ENCODE measurements at regions not wholly inside any gene's neighbourhood (a gene's known extent, or its start where the extent isn't known, plus 50 kb on each side); places are given as distances from the start of the nearest gene placed in this dataset.

DNA sequence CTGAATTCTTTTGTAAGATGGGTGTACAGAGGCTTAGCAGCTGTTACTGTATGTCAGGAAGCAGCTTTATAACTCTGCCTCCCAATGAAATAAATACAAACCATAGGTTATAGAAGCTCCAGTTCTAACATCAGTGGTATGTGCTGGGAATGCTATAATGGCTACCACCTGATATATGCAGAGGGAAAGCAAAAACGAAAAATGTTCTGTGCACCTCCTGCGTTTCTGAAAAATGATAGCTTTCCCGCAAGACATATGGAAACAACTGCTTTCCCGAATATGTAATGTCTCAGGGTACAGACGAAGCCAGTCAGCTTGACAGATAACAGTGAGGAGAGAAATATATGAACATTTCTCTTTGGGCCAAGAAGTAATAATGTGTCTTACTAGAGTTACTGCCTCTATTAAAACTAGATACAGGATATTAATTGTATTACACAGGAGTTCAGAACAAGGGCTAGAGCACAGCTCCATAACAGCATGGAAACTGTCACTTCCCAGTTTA lies 517.0 kb upstream of the NRSN1 start:
- TF ChIP-seq, protein P1, sequence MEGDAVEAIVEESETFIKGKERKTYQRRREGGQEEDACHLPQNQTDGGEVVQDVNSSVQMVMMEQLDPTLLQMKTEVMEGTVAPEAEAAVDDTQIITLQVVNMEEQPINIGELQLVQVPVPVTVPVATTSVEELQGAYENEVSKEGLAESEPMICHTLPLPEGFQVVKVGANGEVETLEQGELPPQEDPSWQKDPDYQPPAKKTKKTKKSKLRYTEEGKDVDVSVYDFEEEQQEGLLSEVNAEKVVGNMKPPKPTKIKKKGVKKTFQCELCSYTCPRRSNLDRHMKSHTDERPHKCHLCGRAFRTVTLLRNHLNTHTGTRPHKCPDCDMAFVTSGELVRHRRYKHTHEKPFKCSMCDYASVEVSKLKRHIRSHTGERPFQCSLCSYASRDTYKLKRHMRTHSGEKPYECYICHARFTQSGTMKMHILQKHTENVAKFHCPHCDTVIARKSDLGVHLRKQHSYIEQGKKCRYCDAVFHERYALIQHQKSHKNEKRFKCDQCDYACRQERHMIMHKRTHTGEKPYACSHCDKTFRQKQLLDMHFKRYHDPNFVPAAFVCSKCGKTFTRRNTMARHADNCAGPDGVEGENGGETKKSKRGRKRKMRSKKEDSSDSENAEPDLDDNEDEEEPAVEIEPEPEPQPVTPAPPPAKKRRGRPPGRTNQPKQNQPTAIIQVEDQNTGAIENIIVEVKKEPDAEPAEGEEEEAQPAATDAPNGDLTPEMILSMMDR (IDR thresholded peaks at IDR 0.05; ENCODE audit: extremely low read depth, missing control alignments) = no peak
- no peak for DNase-seq (ENCODE audit: low spot score)

DNA sequence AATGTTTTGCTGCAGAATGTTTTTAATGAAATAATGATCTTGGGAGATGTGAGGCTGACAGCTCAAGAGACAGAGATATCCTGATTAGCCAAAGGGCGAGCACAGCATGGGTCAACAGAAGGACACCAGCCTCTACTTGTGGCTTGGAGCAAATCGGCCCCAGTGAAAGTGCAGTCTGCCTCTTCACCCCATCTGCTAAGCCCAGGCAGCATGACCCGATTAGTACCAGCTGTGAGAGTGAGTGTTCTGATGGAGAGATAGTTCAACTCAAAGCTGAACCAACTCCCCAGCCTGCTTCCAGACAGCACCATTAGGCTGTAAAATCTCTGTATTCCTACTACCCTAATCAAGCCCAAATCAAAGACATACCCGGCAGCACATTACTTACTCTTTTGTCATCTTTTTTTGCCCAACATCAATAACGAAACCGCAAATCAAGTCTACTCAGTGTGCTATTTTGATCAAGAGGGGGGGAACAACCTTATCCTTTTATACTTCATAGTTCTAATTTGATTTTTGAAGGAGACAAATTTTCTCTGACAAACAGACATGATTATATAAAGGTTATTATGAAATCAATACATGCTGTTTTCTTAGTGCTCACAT lies 514.1 kb upstream of the NRSN1 start:
- DNase-seq (ENCODE audit: low spot score) = no peak

GRCh38 chr6:23618366-23618765 lies 507.6 kb upstream of the NRSN1 start:
- TF ChIP-seq, protein P1 (IDR thresholded peaks at IDR 0.05; ENCODE audit: extremely low read depth, missing control alignments) = no peak
- DNase-seq (ENCODE audit: low spot score) = no peak

More for the DNA sequence above, 514.1 kb upstream of the NRSN1 start:
- TF ChIP-seq, protein P1 (IDR thresholded peaks at IDR 0.05; ENCODE audit: extremely low read depth, missing control alignments) = no peak

DNA sequence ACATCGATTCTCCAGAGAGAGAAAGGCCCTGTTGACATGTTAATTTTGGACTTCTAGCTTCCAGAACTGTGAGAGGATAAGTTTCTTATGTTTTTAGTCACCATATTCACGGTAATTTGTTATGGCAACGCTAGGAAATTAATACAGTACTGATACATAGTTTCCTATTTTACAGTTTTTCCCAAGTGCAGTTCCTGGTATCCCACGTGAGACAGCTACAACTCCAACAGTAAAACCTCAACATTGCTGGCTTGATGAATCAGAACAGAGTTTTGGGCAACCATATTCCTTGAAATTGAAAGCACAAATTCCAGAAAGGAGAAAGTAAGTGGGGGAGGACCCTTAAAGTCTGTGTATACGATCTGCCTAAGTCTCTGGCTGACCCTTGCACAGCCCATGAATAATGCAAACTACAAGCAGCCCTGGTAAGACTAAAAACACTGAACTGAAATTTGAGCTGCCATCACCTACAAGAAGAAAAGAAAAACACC lies 505.1 kb upstream of the NRSN1 start:
- TF ChIP-seq, protein P1 (IDR thresholded peaks at IDR 0.05; ENCODE audit: extremely low read depth, missing control alignments) = no peak
- no peak for DNase-seq (ENCODE audit: low spot score)

DNA sequence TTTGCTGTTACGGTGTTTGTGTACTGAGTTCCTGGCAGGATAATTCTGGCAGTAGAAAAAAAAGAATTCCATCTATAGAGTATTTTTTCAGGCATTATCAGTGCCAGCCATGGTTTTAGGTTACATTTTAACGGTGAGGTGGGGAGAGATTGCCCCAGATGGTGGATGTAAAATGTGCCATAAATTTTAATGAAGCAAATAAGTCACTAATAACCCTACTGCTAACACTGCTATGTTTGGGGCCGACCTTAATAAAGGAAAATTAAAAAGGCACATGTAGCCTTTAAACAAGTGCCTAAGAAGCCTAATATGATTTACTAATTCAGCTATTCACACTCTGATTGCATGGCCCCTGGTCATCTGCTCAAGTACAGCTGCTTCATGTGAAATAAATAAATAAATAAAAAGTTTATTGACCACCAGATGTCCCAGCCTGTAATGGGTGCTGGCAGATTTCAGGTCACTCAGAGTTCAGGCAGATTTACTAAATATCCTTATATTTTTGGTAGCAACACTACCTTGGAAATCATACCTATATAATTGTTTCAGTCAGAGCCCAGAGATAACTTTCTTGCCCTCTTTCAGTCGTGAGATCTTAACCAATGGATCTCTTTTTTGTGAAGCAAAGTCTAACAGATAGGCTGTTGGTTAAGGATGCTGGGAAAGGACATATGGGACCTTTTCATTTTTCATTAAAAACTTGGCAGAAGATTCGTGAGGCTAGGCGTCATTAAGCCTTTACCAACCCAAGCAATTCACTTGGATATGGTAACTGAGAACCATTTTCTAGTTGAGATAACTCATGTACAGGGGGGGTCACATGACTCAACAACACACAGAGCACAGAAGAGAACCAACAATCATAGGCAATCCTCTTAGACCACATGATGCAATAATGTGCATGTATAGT lies 495.0 kb upstream of the NRSN1 start:
- no peak for DNase-seq (ENCODE audit: low spot score)

DNA sequence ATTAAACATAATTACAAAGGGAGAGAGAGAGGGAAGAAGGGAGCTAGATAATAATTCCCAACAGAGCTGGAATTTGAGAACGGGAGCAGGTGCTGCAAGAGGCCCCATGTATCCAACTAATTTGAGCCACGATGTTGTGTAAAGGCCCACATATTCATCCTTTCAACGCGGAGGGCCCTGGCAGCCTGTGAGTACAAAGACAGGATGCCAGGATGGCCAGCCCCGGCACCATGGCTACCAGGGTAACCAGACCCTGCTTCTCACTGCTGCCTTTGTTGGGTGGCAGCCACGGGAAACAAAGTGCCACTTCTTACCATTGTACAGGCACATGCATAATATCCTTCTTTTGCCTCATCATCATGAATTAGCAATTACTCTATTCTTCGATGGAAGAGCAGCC lies 492.0 kb upstream of the NRSN1 start:
- DNase-seq (ENCODE audit: low spot score) = no peak

More for the DNA sequence above, 495.0 kb upstream of the NRSN1 start:
- TF ChIP-seq, protein P1 (IDR thresholded peaks at IDR 0.05; ENCODE audit: extremely low read depth, missing control alignments) = no peak

More for the DNA sequence above, 492.0 kb upstream of the NRSN1 start:
- TF ChIP-seq, protein P1 (IDR thresholded peaks at IDR 0.05; ENCODE audit: extremely low read depth, missing control alignments) = no peak
